AG04450 (cell line): ENCODE measurements at regions not wholly inside any gene's neighbourhood (a gene's known extent, or its start where the extent isn't known, plus 50 kb on each side); places are given as distances from the start of the nearest gene placed in this dataset.

ENCODE experiments used
- CTCF ChIA-PET: fragments of 300-600, 350-600 bp; formaldehyde crosslinking; extraction: SDS; loops from one replicate; lab custom pipeline; 2022; ENCODE audit warnings: antibody characterized with exemption, inconsistent platforms; lab: Charles Lee
- POLR2A ChIA-PET: fragments of 350-600 bp; formaldehyde crosslinking; extraction: SDS; loops from one replicate; lab custom pipeline; 2021; ENCODE audit warnings: antibody characterized with exemption, inconsistent platforms; lab: Yijun Ruan, JAX
- DNase-seq: peaks from one replicate; pipeline ENCODE4 v3.0.0-alpha.2; 2011; ENCODE audit warnings: low read depth, low spot score
- H3K27ac ChIP-seq: one replicate; pipeline ENCODE4 v1.5.1; 2012; ENCODE audit warnings: low read depth, low read length, control low read depth
- H3K27me3 ChIP-seq: one replicate; pipeline ENCODE4 v1.6.0; 2012; ENCODE audit warnings: low read length; ENCODE audit not compliant: control insufficient read depth, insufficient read depth
- H3K4me3 ChIP-seq: 2 replicates; pipeline ENCODE4 v1.5.1; 2011; ENCODE audit warnings: mild to moderate bottlenecking, low read depth, low read length, control low read depth
- H3K9me3 ChIP-seq: 2 replicates; pipeline ENCODE4 v1.5.1; 2012; ENCODE audit warnings: low read length; ENCODE audit not compliant: control insufficient read depth, insufficient read depth
- CTCF ChIP-seq: IDR thresholded peaks from 2 replicates; pipeline ENCODE4 v1.5.1; 2011; ENCODE audit warnings: low read depth, low read length, control low read depth, inconsistent platforms

DNA sequence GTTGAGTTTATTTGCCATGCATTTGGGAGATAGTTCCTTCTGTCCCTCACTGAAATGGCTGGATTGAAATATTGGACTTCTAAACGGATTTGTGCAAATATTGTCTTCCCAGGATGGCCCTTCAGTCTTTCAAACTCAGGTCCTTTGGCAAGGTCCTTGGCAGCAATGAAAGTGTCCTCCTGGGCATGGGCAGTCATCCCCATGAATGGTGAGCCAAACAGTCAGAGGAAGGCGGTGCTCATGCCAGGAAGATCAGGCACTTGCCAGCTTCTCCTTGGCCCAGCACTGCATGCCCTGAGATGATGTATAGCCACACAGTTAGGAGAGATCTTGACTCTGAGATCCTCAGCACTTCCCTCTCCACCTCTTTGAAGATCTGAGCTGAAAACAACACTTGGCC, 221.4 kb upstream of the KLF4 start:
- Histone ChIP-seq H3K4me3 (no peak overlapping the region), H3K9me3 (no peaks in the 10 kb centered on the region), H3K27me3 (no peaks in the 10 kb centered on the region), H3K27ac (no peak overlapping the region)
- ChIA-PET POLR2A (no interaction called here), CTCF (no interaction called here)
- no peak for TF ChIP-seq CTCF
- DNase-seq = no peak

- no peaks in the 10 kb centered on the region for H3K9me3 ChIP-seq
- DNase-seq = no peak
- no peak for TF ChIP-seq CTCF
- H3K4me3 ChIP-seq = no peak overlapping the region
- POLR2A ChIA-PET = no interaction called here
- CTCF ChIA-PET = no interaction called here
- H3K27me3 ChIP-seq = no peaks in the 10 kb centered on the region
- H3K27ac ChIP-seq = no peak overlapping the region
Measured at GRCh38 chr9:107710546-107710945, 221.0 kb upstream of the KLF4 start.

DNA sequence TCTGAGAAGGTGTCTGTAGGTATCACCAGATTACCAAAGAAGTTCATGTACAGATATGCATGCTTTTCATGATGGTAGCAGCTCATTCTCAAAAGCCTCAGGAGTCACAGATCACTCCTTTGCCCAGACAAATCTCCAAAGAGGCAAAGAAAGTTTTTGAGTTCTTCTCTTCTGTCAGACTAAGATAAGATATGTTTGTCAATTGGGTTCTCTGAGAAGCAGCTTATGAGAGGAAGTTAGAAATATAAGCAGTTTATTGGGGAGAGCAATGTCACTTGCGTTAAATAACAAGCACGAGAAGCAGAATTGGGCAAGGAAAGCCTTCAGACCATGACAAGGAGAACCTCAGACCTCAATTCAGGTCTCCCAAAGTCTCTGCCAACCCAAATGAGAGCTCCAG, 219.2 kb upstream of the KLF4 start:
- no peak for DNase-seq
- ChIA-PET POLR2A (no interaction called here), CTCF (no interaction called here)
- no peak for TF ChIP-seq CTCF
- Histone ChIP-seq H3K9me3 (no peaks in the 10 kb centered on the region), H3K27ac (no peak overlapping the region), H3K27me3 (no peaks in the 10 kb centered on the region), H3K4me3 (no peak overlapping the region)

- Histone ChIP-seq H3K9me3 (no peaks in the 10 kb centered on the region), H3K27me3 (no peaks in the 10 kb centered on the region), H3K27ac (no peak overlapping the region), H3K4me3 (no peak overlapping the region)
- TF ChIP-seq CTCF = no peak
- ChIA-PET POLR2A (interaction anchor here (0.5 kb wide), 1 partner anchor 167 kb away, joined by 5 read pairs; no protein-coding TSS in a partner anchor), CTCF (no interaction called here)
- no peak for DNase-seq
Measured at GRCh38 chr9:107707915-107708441, 218.4 kb upstream of the KLF4 start.

GRCh38 chr9:107707428-107707837, 217.9 kb upstream of the KLF4 start:
- no peak for TF ChIP-seq CTCF
- POLR2A ChIA-PET = interaction anchor here (0.5 kb wide), 1 partner anchor 167 kb away, joined by 5 read pairs; no protein-coding TSS in a partner anchor
- DNase-seq = peak; percentile 52
- Histone ChIP-seq H3K27ac (peak overlapping the region; percentile 25), H3K4me3 (no peak overlapping the region), H3K27me3 (no peaks in the 10 kb centered on the region), H3K9me3 (no peaks in the 10 kb centered on the region)
- CTCF ChIA-PET = no interaction called here
